ENCODE measurements at regions not wholly inside any gene's neighbourhood (a gene's known extent, or its start where the extent isn't known, plus 50 kb on each side); places are given as distances from the start of the nearest gene placed in this dataset.

- TF ChIP-seq CTCF (IDR thresholded peaks at IDR 0.05) (no peak), POLR2A (IDR thresholded peaks at IDR 0.05) (no peak), EP300 (IDR thresholded peaks at IDR 0.05) (no peak), POLR2AphosphoS5 (IDR thresholded peaks at IDR 0.05) (no peak)
Observed at GRCh38 chr4:130029442-130029841, 933.5 kb downstream of the C4orf33 start.

All from gastroesophageal sphincter (tissue), 3 donors.